Keratinocyte (primary cell): ENCODE measurements at regions not wholly inside any gene's neighbourhood (a gene's known extent, or its start where the extent isn't known, plus 50 kb on each side); places are given as distances from the start of the nearest gene placed in this dataset.

Experiments used
- DNase-seq: peaks from one replicate; pipeline ENCODE4 v3.0.0-alpha.2; 2011; ENCODE audit warnings: low read depth, missing footprints, low spot score
- FAIRE-seq: peaks from 2 replicates; lab custom pipeline; 2011; peaks lifted over from hg19 to GRCh38; lab: Jason Lieb, UNC
- H2AFZ ChIP-seq: 2 replicates; pipeline ENCODE4 v1.6.0; 2012; ENCODE audit warnings: low read length, control low read depth, inconsistent platforms; ENCODE audit not compliant: control insufficient read depth
- H3K27ac ChIP-seq: 2 replicates; pipeline ENCODE4 v1.5.1; 2011; ENCODE audit warnings: low read length; ENCODE audit not compliant: control insufficient read depth, insufficient read depth
- H3K27me3 ChIP-seq: 3 replicates; pipeline ENCODE4 v1.6.0; 2011; ENCODE audit warnings: low read length; ENCODE audit not compliant: control insufficient read depth, insufficient read depth; ENCODE audit errors: extremely low read depth
- H3K36me3 ChIP-seq, 2 experiments: 2 replicates in 1 of 2; 3 replicates in 1 of 2; pipeline ENCODE4 v1.5.1; 2011; ENCODE audit warnings: low read length in 2 of 2, mild to moderate bottlenecking in 1 of 2; ENCODE audit not compliant: control insufficient read depth in 2 of 2, insufficient read depth in 2 of 2; ENCODE audit errors: extremely low read depth in 1 of 2
- H3K4me1 ChIP-seq: 3 replicates; pipeline ENCODE4 v1.5.1; 2011; ENCODE audit warnings: low read length; ENCODE audit not compliant: control insufficient read depth, insufficient read depth; ENCODE audit errors: extremely low read depth
- H3K4me2 ChIP-seq: 3 replicates; pipeline ENCODE4 v1.6.0; 2011; ENCODE audit warnings: low read depth, low read length; ENCODE audit not compliant: control insufficient read depth, insufficient read depth; ENCODE audit errors: extremely low read depth
- H3K4me3 ChIP-seq, 3 experiments: fragments of 200-600 bp in 1 of 3; sonication (generic) in 1 of 3; 2 replicates in 2 of 3; 3 replicates in 1 of 3; pipeline ENCODE4 v1.5.1; 2011 to 2016; ENCODE audit warnings: low read length in 3 of 3, mild to moderate bottlenecking in 3 of 3, control low read depth in 2 of 3, inconsistent platforms in 1 of 3, low read depth in 1 of 3, mixed read lengths in 1 of 3, mixed run types in 1 of 3, moderate library complexity in 1 of 3; ENCODE audit not compliant: control insufficient read depth in 2 of 3, insufficient read depth in 2 of 3; ENCODE audit errors: extremely low read depth in 1 of 3
- H3K79me2 ChIP-seq: 2 replicates; pipeline ENCODE4 v1.6.0; 2012; ENCODE audit warnings: low read length; ENCODE audit not compliant: control insufficient read depth, insufficient read depth
- H3K9ac ChIP-seq: 3 replicates; pipeline ENCODE4 v1.6.0; 2011; ENCODE audit warnings: low read length; ENCODE audit not compliant: control insufficient read depth, insufficient read depth; ENCODE audit errors: extremely low read depth
- H3K9me1 ChIP-seq: 3 replicates; pipeline ENCODE4 v1.6.0; 2011; ENCODE audit warnings: low read length; ENCODE audit not compliant: control insufficient read depth, insufficient read depth; ENCODE audit errors: extremely low read depth
- H3K9me3 ChIP-seq: 2 replicates; pipeline ENCODE4 v1.5.1; 2012; ENCODE audit warnings: low read depth, low read length; ENCODE audit not compliant: control insufficient read depth
- H4K20me1 ChIP-seq: 3 replicates; pipeline ENCODE4 v1.6.0; 2011; ENCODE audit warnings: low read length; ENCODE audit not compliant: control insufficient read depth, insufficient read depth; ENCODE audit errors: extremely low read depth
- CTCF ChIP-seq, 3 experiments: IDR thresholded peaks in 1 of 3; conservative IDR thresholded peaks in 1 of 3; optimal IDR thresholded peaks in 1 of 3; 2 replicates in 2 of 3; 3 replicates in 1 of 3; pipeline versions ENCODE3 to v1.5.1; 2011; ENCODE audit warnings: low read length in 3 of 3, mild to moderate bottlenecking in 3 of 3, moderate library complexity in 2 of 3, control low read depth in 1 of 3, inconsistent platforms in 1 of 3; ENCODE audit not compliant: insufficient read depth in 2 of 3; ENCODE audit errors: extremely low read depth in 1 of 3
- EZH2 ChIP-seq: IDR thresholded peaks from one replicate; pipeline ENCODE4 v1.6.1; 2012; ENCODE audit warnings: inconsistent platforms, mild to moderate bottlenecking, low read length, moderate library complexity
- dilution Hi-C: fragments of 300-500 bp; cut with MboI; formaldehyde crosslinking; loops from one replicate; pipeline ENCODE4 v1.7.0; 2020; ENCODE audit warnings: low sequenced_read_pairs; ENCODE audit not compliant: extremely low pct_ligation_motif_present

DNA sequence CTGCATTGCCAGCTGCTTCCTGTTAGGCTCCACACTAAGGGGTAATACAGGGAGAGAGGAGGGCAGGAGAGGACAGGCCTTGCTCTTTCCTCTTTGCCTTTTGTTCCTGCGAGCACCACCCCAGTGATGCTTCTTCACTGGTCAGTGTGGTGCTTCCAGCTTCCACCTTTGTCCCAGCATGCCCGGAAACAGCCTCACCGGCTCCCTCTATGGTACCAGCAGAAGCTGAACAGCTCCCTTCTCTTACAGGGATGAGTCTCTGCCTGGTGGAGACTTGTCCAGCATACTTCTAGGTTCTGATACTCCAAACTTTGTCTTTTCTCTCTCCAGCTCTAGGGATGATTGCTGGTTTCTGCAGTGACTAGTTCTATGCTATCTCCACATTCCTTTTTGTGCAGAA, 413.3 kb downstream of the TSN start:
- no peaks in the 10 kb centered on the region for H3K9me1 ChIP-seq
- no peak overlapping the region for H3K4me3 ChIP-seq
- H3K36me3 ChIP-seq = no peaks in the 10 kb centered on the region
- H3K4me2 ChIP-seq = no peak overlapping the region
- TF ChIP-seq CTCF (optimal IDR thresholded peaks at IDR 0.05 in 1 of 3, IDR thresholded peaks at IDR 0.05 in 1 of 3, conservative IDR thresholded peaks at IDR 0.05 in 1 of 3; ENCODE audit: extremely low read depth in 1 of 3, insufficient read depth in 2 of 3, low read length in 3 of 3) (no peak), EZH2 (no peak)
- dilution Hi-C loops = no loop called here
- no peaks in the 10 kb centered on the region for H4K20me1 ChIP-seq
- no peak for DNase-seq
- no peak overlapping the region for H3K9ac ChIP-seq
- no peaks in the 10 kb centered on the region for H3K79me2 ChIP-seq
- H3K9me3 ChIP-seq = no peaks in the 10 kb centered on the region
- no peaks in the 10 kb centered on the region for H3K27me3 ChIP-seq
- H2AFZ ChIP-seq = no peak overlapping the region
- H3K4me1 ChIP-seq = no peaks in the 10 kb centered on the region
- no peak overlapping the region for H3K27ac ChIP-seq
- no peak for FAIRE-seq

DNA sequence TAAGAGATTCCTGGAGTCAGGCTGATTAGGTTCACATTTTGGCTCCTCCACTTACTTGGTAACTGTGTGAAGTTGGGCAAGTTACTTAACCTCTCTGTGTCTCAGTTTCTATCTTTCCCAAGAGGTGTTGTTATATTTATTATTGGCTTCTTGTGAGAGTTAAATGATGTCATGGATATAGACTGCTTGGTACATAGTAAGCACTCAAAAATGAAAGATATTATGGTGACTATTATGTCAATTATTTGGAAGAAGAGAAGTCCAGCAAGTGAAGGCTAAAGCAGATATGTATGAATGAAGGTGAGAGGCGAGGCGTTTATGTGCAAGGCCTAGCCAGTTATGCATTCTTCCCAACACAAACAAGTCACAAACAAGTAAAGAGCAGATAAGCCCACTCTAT, 417.4 kb downstream of the TSN start:
- no peak for DNase-seq
- Histone ChIP-seq H3K9me3 (no peaks in the 10 kb centered on the region), H2AFZ (no peak overlapping the region), H3K9me1 (no peaks in the 10 kb centered on the region), H3K79me2 (no peaks in the 10 kb centered on the region), H3K36me3 (no peaks in the 10 kb centered on the region), H3K4me2 (no peak overlapping the region), H3K4me3 (no peak overlapping the region), H4K20me1 (no peaks in the 10 kb centered on the region), H3K9ac (no peak overlapping the region), H3K4me1 (no peaks in the 10 kb centered on the region), H3K27me3 (no peaks in the 10 kb centered on the region), H3K27ac (no peak overlapping the region)
- dilution Hi-C loops = no loop called here
- no peak for FAIRE-seq
- TF ChIP-seq CTCF (optimal IDR thresholded peaks at IDR 0.05 in 1 of 3, IDR thresholded peaks at IDR 0.05 in 1 of 3, conservative IDR thresholded peaks at IDR 0.05 in 1 of 3; ENCODE audit: extremely low read depth in 1 of 3, insufficient read depth in 2 of 3, low read length in 3 of 3) (no peak), EZH2 (no peak)
